ENCODE measurements at regions not wholly inside any gene's neighbourhood (a gene's known extent, or its start where the extent isn't known, plus 50 kb on each side); places are given as distances from the start of the nearest gene placed in this dataset.

- TF ChIP-seq CTCF (conservative IDR thresholded peaks at IDR 0.05; ENCODE audit: low read depth, low read length) (no peak), EZH2 (IDR thresholded peaks at IDR 0.05; ENCODE audit: low read length, unreplicated experiment) (no peak), EZH2phosphoT487 (IDR thresholded peaks at IDR 0.05; ENCODE audit: borderline replicate concordance, low read length) (no peak)
These were observed 851.8 kb downstream of the XPNPEP1 start for GRCh38 chr10:109071539-109071938.
